Activated CD8-positive, alpha-beta memory T cell treated with anti-CD3 and anti-CD28 coated beads, Interleukin-2, amount 10 ng/mL, durations not matched to agents 7 days and 5 days (primary cell): ENCODE measurements at regions not wholly inside any gene's neighbourhood (a gene's known extent, or its start where the extent isn't known, plus 50 kb on each side); places are given as distances from the start of the nearest gene placed in this dataset.

Experiments used
- ATAC-seq: fragments of 150-1000 bp; cut with Tn5 transposase; one replicate; pipeline ENCODE4 v1.10.0; 2021; ENCODE audit warnings: moderate library complexity
- CTCF ChIA-PET: fragments of 350-600 bp; sonication (Branson Sonifier 250); formaldehyde crosslinking; loops from one replicate; lab custom pipeline; 2021; ENCODE audit warnings: antibody characterized with exemption; lab: Charles Lee
- DNase-seq: peaks from one replicate; pipeline ENCODE4 v3.0.0-alpha.2; 2020
- H3K27ac Mint-ChIP-seq: one replicate; pipeline ENCODE4 v1.8.0; 2021; ENCODE audit warnings: mild to moderate bottlenecking, mixed read lengths
- H3K27me3 Mint-ChIP-seq: one replicate; pipeline ENCODE4 v1.8.0; 2021; ENCODE audit warnings: mixed read lengths
- H3K36me3 Mint-ChIP-seq: one replicate; pipeline ENCODE4 v1.8.0; 2021; ENCODE audit warnings: mild to moderate bottlenecking, mixed read lengths
- H3K4me1 Mint-ChIP-seq: one replicate; pipeline ENCODE4 v1.8.0; 2021; ENCODE audit warnings: mixed read lengths
- H3K4me3 Mint-ChIP-seq: one replicate; pipeline ENCODE4 v1.8.0; 2021; ENCODE audit warnings: mild to moderate bottlenecking, moderate library complexity, mixed read lengths
- H3K9me3 Mint-ChIP-seq: one replicate; pipeline ENCODE4 v1.8.0; 2022; ENCODE audit warnings: low read depth, mixed read lengths

GRCh38 chr14:94987409-94987808 is 169.9 kb downstream of the DICER1 start:
- ATAC-seq (no peak), DNase-seq (no peak)
- no peaks in the 10 kb centered on the region for H3K4me1 Mint-ChIP-seq
- peaks cover 2% of the 10 kb centered on the region for H3K9me3 Mint-ChIP-seq
- H3K36me3 Mint-ChIP-seq: no peaks in the 10 kb centered on the region
- no peak overlapping the region for H3K27ac Mint-ChIP-seq
- CTCF ChIA-PET: no interaction called here
- peaks cover 33% of the 10 kb centered on the region for H3K27me3 Mint-ChIP-seq
- H3K4me3 Mint-ChIP-seq: no peak overlapping the region

- no peak for DNase-seq
- Mint-ChIP-seq H3K36me3 (no peaks in the 10 kb centered on the region), H3K4me1 (no peaks in the 10 kb centered on the region), H3K27ac (no peak overlapping the region), H3K4me3 (no peak overlapping the region), H3K9me3 (no peaks in the 10 kb centered on the region), H3K27me3 (peaks cover 34% of the 10 kb centered on the region)
- ATAC-seq: no peak
- CTCF ChIA-PET: no interaction called here
Measured at GRCh38 chr14:94979891-94980290, 177.4 kb downstream of the DICER1 start.

- ATAC-seq (no peak), DNase-seq (no peak)
- CTCF ChIA-PET: no interaction called here
- no peak overlapping the region for H3K4me3 Mint-ChIP-seq
- H3K36me3 Mint-ChIP-seq: no peaks in the 10 kb centered on the region
- no peaks in the 10 kb centered on the region for H3K9me3 Mint-ChIP-seq
- no peaks in the 10 kb centered on the region for H3K4me1 Mint-ChIP-seq
- no peak overlapping the region for H3K27ac Mint-ChIP-seq
- H3K27me3 Mint-ChIP-seq: peaks cover 13% of the 10 kb centered on the region
Measured at GRCh38 chr14:94977016-94977415, 180.3 kb downstream of the DICER1 start.

GRCh38 chr14:94975366-94975765 is 182.0 kb downstream of the DICER1 start:
- Mint-ChIP-seq H3K9me3 (peaks cover 3% of the 10 kb centered on the region), H3K27ac (no peak overlapping the region), H3K4me1 (no peaks in the 10 kb centered on the region), H3K27me3 (peaks cover 16% of the 10 kb centered on the region), H3K4me3 (no peak overlapping the region), H3K36me3 (no peaks in the 10 kb centered on the region)
- DNase-seq (no peak), ATAC-seq (no peak)
- CTCF ChIA-PET: no interaction called here

- H3K4me1 Mint-ChIP-seq: no peaks in the 10 kb centered on the region
- peaks cover 3% of the 10 kb centered on the region for H3K9me3 Mint-ChIP-seq
- ATAC-seq: no peak
- CTCF ChIA-PET: no interaction called here
- no peak for DNase-seq
- H3K36me3 Mint-ChIP-seq: no peaks in the 10 kb centered on the region
- H3K4me3 Mint-ChIP-seq: no peak overlapping the region
- peaks cover 16% of the 10 kb centered on the region for H3K27me3 Mint-ChIP-seq
- H3K27ac Mint-ChIP-seq: no peak overlapping the region
Measured at GRCh38 chr14:94974893-94975292, 182.4 kb downstream of the DICER1 start.

GRCh38 chr14:94974422-94974821 is 182.9 kb downstream of the DICER1 start:
- Mint-ChIP-seq H3K4me3 (no peak overlapping the region), H3K9me3 (peaks cover 3% of the 10 kb centered on the region), H3K4me1 (no peaks in the 10 kb centered on the region), H3K27me3 (peaks cover 16% of the 10 kb centered on the region), H3K27ac (no peak overlapping the region), H3K36me3 (no peaks in the 10 kb centered on the region)
- ATAC-seq (no peak), DNase-seq (no peak)
- CTCF ChIA-PET: no interaction called here

- H3K27ac Mint-ChIP-seq: no peak overlapping the region
- H3K36me3 Mint-ChIP-seq: no peaks in the 10 kb centered on the region
- CTCF ChIA-PET: no interaction called here
- no peak for DNase-seq
- peaks cover 3% of the 10 kb centered on the region for H3K9me3 Mint-ChIP-seq
- peaks cover 7% of the 10 kb centered on the region for H3K27me3 Mint-ChIP-seq
- ATAC-seq: no peak
- no peaks in the 10 kb centered on the region for H3K4me1 Mint-ChIP-seq
- no peak overlapping the region for H3K4me3 Mint-ChIP-seq
Measured at GRCh38 chr14:94971750-94972149, 185.6 kb downstream of the DICER1 start.

- Mint-ChIP-seq H3K27ac (no peak overlapping the region), H3K9me3 (peaks cover 3% of the 10 kb centered on the region), H3K27me3 (peaks cover 7% of the 10 kb centered on the region), H3K4me1 (no peaks in the 10 kb centered on the region), H3K36me3 (no peaks in the 10 kb centered on the region), H3K4me3 (no peak overlapping the region)
- ATAC-seq (no peak), DNase-seq (no peak)
- CTCF ChIA-PET: no interaction called here
Measured at GRCh38 chr14:94970941-94971730, 186.2 kb downstream of the DICER1 start.

GRCh38 chr14:94969766-94970165 is 187.6 kb downstream of the DICER1 start:
- Mint-ChIP-seq H3K4me3 (no peak overlapping the region), H3K27me3 (peaks cover 7% of the 10 kb centered on the region), H3K4me1 (no peaks in the 10 kb centered on the region), H3K27ac (no peak overlapping the region), H3K36me3 (no peaks in the 10 kb centered on the region), H3K9me3 (peaks cover 3% of the 10 kb centered on the region)
- ATAC-seq (no peak), DNase-seq (no peak)
- CTCF ChIA-PET: no interaction called here

- peaks cover 3% of the 10 kb centered on the region for H3K9me3 Mint-ChIP-seq
- no peak for ATAC-seq
- H3K36me3 Mint-ChIP-seq: no peaks in the 10 kb centered on the region
- no peaks in the 10 kb centered on the region for H3K4me1 Mint-ChIP-seq
- H3K4me3 Mint-ChIP-seq: no peak overlapping the region
- CTCF ChIA-PET: no interaction called here
- peaks cover 13% of the 10 kb centered on the region for H3K27me3 Mint-ChIP-seq
- no peak for DNase-seq
- no peak overlapping the region for H3K27ac Mint-ChIP-seq
Measured at GRCh38 chr14:94966868-94967267, 190.5 kb downstream of the DICER1 start.

- H3K4me3 Mint-ChIP-seq: no peak overlapping the region
Measured at GRCh38 chr14:94966344-94966743, 191.0 kb downstream of the DICER1 start.

GRCh38 chr14:94965551-94966313 is 191.6 kb downstream of the DICER1 start:
- Mint-ChIP-seq H3K9me3 (no peaks in the 10 kb centered on the region), H3K4me3 (no peak overlapping the region), H3K27me3 (peaks cover 8% of the 10 kb centered on the region), H3K27ac (no peak overlapping the region), H3K4me1 (no peaks in the 10 kb centered on the region), H3K36me3 (no peaks in the 10 kb centered on the region)
- DNase-seq: no peak
- CTCF ChIA-PET: no interaction called here
- ATAC-seq: no peak

More at GRCh38 chr14:94966344-94966743, 191.0 kb downstream of the DICER1 start:
- ATAC-seq (no peak), DNase-seq (no peak)
- CTCF ChIA-PET: no interaction called here
- peaks cover 2% of the 10 kb centered on the region for H3K9me3 Mint-ChIP-seq
- H3K36me3 Mint-ChIP-seq: no peaks in the 10 kb centered on the region
- H3K27ac Mint-ChIP-seq: no peak overlapping the region
- H3K27me3 Mint-ChIP-seq: peaks cover 10% of the 10 kb centered on the region
- H3K4me1 Mint-ChIP-seq: no peaks in the 10 kb centered on the region

- H3K27ac Mint-ChIP-seq: no peak overlapping the region
- no peak for DNase-seq
- H3K4me3 Mint-ChIP-seq: no peak overlapping the region
- no peaks in the 10 kb centered on the region for H3K9me3 Mint-ChIP-seq
- no peaks in the 10 kb centered on the region for H3K36me3 Mint-ChIP-seq
- H3K27me3 Mint-ChIP-seq: peaks cover 8% of the 10 kb centered on the region
- H3K4me1 Mint-ChIP-seq: no peaks in the 10 kb centered on the region
- no peak for ATAC-seq
- CTCF ChIA-PET: no interaction called here
Measured at GRCh38 chr14:94964931-94965330, 192.4 kb downstream of the DICER1 start.

GRCh38 chr14:94964181-94964580 is 193.1 kb downstream of the DICER1 start:
- no peak overlapping the region for H3K4me3 Mint-ChIP-seq
- no peak overlapping the region for H3K27ac Mint-ChIP-seq
- ATAC-seq (no peak), DNase-seq (no peak)
- no peaks in the 10 kb centered on the region for H3K9me3 Mint-ChIP-seq
- H3K27me3 Mint-ChIP-seq: peaks cover 13% of the 10 kb centered on the region
- CTCF ChIA-PET: no interaction called here
- H3K36me3 Mint-ChIP-seq: no peaks in the 10 kb centered on the region
- no peaks in the 10 kb centered on the region for H3K4me1 Mint-ChIP-seq
